Retinal pigment epithelial cell (primary cell): ENCODE measurements at regions not wholly inside any gene's neighbourhood (a gene's known extent, or its start where the extent isn't known, plus 50 kb on each side); places are given as distances from the start of the nearest gene placed in this dataset.

Source experiments
- DNase-seq: peaks from one replicate; pipeline ENCODE4 v3.0.0-alpha.2; 2010; ENCODE audit warnings: low read depth
- H3K4me3 ChIP-seq: 2 replicates; pipeline ENCODE4 v1.5.1; 2011; ENCODE audit warnings: mild to moderate bottlenecking, low read length, control low read depth, moderate library complexity
- CTCF ChIP-seq: conservative IDR thresholded peaks from 2 replicates; pipeline ENCODE4 v1.5.1; 2011; ENCODE audit warnings: low read depth, low read length, control low read depth, inconsistent platforms

GRCh38 chr4:187212446-187213080, 488.9 kb upstream of the FAT1 start:
- TF ChIP-seq CTCF = no peak
- DNase-seq = no peak

GRCh38 chr4:187215438-187215837, 491.8 kb upstream of the FAT1 start:
- no peak for TF ChIP-seq CTCF
- H3K4me3 ChIP-seq = no peak overlapping the region
- DNase-seq = no peak

More at GRCh38 chr4:187212446-187213080, 488.9 kb upstream of the FAT1 start:
- no peak overlapping the region for H3K4me3 ChIP-seq

GRCh38 chr4:187218705-187219245, 495.1 kb upstream of the FAT1 start:
- no peak for DNase-seq
- no peak for TF ChIP-seq CTCF
- no peak overlapping the region for H3K4me3 ChIP-seq

- TF ChIP-seq CTCF = no peak
- DNase-seq = no peak
- no peak overlapping the region for H3K4me3 ChIP-seq
These were observed 500.9 kb upstream of the FAT1 start for GRCh38 chr4:187224560-187224959.

- no peak for DNase-seq
- H3K4me3 ChIP-seq = no peak overlapping the region
- no peak for TF ChIP-seq CTCF
These were observed 504.4 kb upstream of the FAT1 start for GRCh38 chr4:187227907-187228704.

- DNase-seq = no peak
- no peak overlapping the region for H3K4me3 ChIP-seq
- no peak for TF ChIP-seq CTCF
These were observed 508.5 kb upstream of the FAT1 start for GRCh38 chr4:187232196-187232595.
